ENCODE measurements at regions not wholly inside any gene's neighbourhood (a gene's known extent, or its start where the extent isn't known, plus 50 kb on each side); places are given as distances from the start of the nearest gene placed in this dataset.

DNA sequence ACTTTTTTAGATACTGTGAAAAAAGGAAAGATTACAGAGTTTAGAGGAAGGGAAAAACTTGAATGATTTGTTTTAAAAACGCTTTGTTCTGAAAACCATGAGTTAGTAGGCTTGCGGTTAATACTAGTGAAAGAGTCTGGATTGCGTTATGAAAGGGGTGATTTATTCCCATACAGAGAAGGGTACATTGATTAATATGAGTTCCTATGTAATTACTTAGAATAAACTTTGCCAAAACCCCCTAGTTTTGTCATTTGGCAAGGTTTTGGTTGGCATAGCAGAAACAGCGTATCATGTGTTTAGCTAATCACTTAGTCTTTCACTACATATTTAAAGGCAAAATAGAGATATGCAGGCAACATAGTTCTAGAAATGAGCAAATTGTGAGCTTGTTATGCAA lies 91.2 kb upstream of the POT1 start (continued):
- TF ChIP-seq ZNF699 (CRISPR knock-in tag; IDR thresholded peaks at IDR 0.05; ENCODE audit: insufficient replicate concordance): no peak

DNA sequence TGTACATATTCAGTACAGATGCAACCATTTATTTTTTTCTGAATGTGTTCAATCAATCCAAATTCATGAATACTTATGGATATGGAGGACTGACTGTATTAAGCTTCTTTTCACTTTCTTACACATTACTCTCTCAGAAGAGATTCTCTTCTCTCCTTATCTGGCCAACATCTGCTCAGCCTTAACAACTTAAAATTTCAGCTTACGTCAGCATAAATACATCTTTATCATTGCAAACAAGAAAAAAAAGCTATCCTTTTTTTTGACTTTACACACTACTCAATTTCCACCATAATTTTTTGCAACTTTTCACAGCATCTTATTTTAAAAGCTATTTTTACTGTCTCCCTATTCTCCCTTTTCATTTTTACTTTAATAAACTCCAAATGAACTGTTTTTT lies 80.9 kb upstream of the POT1 start:
- no peaks in the 10 kb centered on the region for H3K9me3 ChIP-seq (replicated peaks; ENCODE audit: control insufficient read depth, insufficient read depth, low read depth, low read length)
- peak; percentile 97 for TF ChIP-seq ZNF316 (IDR thresholded peaks at IDR 0.05)
- TF ChIP-seq ZNF584 (CRISPR knock-in tag; IDR thresholded peaks at IDR 0.05; ENCODE audit: low read depth): no peak
- peak; percentile 97 for TF ChIP-seq MAFG (tag; conservative IDR thresholded peaks at IDR 0.05)
- TF ChIP-seq MAFF (IDR thresholded peaks at IDR 0.05; ENCODE audit: low read length): peak; percentile 99
- peak; percentile 96 for TF ChIP-seq C11orf30 (IDR thresholded peaks at IDR 0.05; ENCODE audit: low read depth)
- peak; percentile 100 for TF ChIP-seq MAFK (IDR thresholded peaks at IDR 0.05; ENCODE audit: low read length)
- H2AFZ ChIP-seq (ENCODE audit: low read depth, low read length): no peak overlapping the region
- intact Hi-C loops (cut with micrococcal nuclease) (no loop called here), in situ Hi-C loops (cut with MboI) (no loop called here)
- no peak overlapping the region for H3K4me2 ChIP-seq (ENCODE audit: insufficient read depth, low read length)
- WGBS (ENCODE audit: insufficient coverage, low coverage, missing lambda C conversion rate): 16% methylated on average over 1 of the region's 1 CpG
- ATAC-seq (no peak), DNase-seq (ENCODE audit: extremely low read depth in 1 of 4, low spot score in 3 of 4) (no peak), FAIRE-seq (no peak)
- H3K4me1 ChIP-seq (replicated peaks in 1 of 2; ENCODE audit: control insufficient read depth in 2 of 2, insufficient read depth in 2 of 2, low read length in 2 of 2): no peaks in the 10 kb centered on the region
- no peaks in the 10 kb centered on the region for H3K36me3 ChIP-seq (ENCODE audit: control insufficient read depth, insufficient read depth, low read length)
- BruUV-seq (replicated peaks): no TSS peak
- POLR2A ChIA-PET: no interaction called here
- H4K20me1 ChIP-seq (replicated peaks; ENCODE audit: control insufficient read depth, insufficient read depth, low read length): no peaks in the 10 kb centered on the region
- no peaks in the 10 kb centered on the region for H3K9me1 ChIP-seq (ENCODE audit: control insufficient read depth, insufficient read depth, low read length)
- H3K27me3 ChIP-seq (ENCODE audit: control insufficient read depth in 2 of 2, insufficient read depth in 2 of 2, low read length in 2 of 2): no peaks in the 10 kb centered on the region
- H3K79me2 ChIP-seq (ENCODE audit: control insufficient read depth, insufficient read depth, low read length): no peaks in the 10 kb centered on the region
- H3K4me3 ChIP-seq: no peak overlapping the region
- no peak overlapping the region for H3K9ac ChIP-seq (ENCODE audit: insufficient read depth in 1 of 2, low read depth in 2 of 2, low read length in 2 of 2)
- no peak overlapping the region for H3K27ac ChIP-seq (ENCODE audit: extremely low read depth, low read depth, low read length)
- CTCF ChIA-PET (ENCODE audit: low intra/inter-chr PET ratio): no interaction called here
